NCI-H2107 treated with DMSO at 0.1 percent for 48 hours (cell line): ENCODE measurements at regions not wholly inside any gene's neighbourhood (a gene's known extent, or its start where the extent isn't known, plus 50 kb on each side); places are given as distances from the start of the nearest gene placed in this dataset.

Experiments
- DNase-seq: peaks from one replicate; lab custom pipeline; 2025; ENCODE audit not compliant: unreplicated experiment; lab: John Stamatoyannopoulos, UW

DNA sequence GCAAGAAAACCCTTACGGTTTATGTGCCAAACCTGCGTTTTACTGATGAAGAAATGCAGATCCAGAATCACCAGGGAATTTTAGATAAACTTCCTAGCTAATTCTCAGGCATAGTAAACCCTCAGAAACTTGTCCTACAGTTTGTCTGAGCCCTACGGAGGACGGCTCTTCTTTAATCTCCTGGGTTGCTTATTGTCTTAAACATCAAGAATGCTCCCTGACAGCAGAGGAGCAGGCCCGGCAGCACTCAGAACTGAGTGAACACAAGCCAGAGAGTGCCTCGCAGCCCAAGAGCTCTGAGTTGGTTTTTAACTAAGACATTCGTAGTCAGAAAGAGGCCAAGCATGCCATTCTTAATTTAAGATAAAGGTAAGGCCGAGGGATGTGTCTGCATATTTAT, 114.7 kb upstream of the ERCC6L2 start:
- no peak for DNase-seq

- DNase-seq: no peak
These were observed 118.1 kb upstream of the ERCC6L2 start for GRCh38 chr9:95757439-95757838.

DNA sequence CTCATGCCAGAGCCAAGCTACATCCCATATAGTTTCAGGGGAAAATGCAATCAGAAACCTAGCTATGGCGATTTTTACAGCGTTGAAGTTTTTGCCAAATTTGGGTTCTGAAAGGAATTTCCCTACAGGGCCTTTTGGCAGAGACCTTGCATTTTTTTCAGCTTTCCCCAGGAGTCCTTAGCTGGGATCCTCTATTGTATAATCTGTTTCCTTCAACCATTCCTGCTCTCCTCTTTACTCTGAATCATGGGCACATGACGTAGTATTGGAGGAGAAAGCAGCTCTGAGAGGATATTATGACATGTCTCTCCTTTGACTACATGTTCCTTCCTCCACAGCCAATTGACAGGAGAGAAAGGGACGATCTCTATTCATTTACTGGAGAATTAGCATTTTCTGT, 118.5 kb upstream of the ERCC6L2 start:
- DNase-seq: no peak

DNA sequence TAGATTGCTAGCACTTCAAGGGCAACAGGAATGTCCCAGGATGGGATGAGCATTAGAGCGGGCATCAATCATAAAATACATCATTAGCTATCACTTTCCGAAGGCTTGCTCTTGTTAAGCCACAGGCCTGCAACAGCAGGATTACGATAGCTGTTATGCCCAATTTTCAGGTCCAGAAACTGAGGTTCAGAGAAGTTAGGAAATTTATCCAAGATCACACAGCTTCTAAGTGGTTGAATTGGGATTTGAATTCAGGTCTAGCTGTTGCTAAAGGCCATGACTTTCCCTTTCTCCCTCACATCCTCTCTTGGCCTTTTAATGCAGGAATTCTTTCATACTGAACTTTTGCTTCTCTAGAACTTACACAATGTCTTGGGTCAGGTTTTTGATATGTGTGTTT, 119.4 kb upstream of the ERCC6L2 start:
- no peak for DNase-seq

GRCh38 chr9:95755421-95755730, 120.1 kb upstream of the ERCC6L2 start:
- DNase-seq: no peak

DNA sequence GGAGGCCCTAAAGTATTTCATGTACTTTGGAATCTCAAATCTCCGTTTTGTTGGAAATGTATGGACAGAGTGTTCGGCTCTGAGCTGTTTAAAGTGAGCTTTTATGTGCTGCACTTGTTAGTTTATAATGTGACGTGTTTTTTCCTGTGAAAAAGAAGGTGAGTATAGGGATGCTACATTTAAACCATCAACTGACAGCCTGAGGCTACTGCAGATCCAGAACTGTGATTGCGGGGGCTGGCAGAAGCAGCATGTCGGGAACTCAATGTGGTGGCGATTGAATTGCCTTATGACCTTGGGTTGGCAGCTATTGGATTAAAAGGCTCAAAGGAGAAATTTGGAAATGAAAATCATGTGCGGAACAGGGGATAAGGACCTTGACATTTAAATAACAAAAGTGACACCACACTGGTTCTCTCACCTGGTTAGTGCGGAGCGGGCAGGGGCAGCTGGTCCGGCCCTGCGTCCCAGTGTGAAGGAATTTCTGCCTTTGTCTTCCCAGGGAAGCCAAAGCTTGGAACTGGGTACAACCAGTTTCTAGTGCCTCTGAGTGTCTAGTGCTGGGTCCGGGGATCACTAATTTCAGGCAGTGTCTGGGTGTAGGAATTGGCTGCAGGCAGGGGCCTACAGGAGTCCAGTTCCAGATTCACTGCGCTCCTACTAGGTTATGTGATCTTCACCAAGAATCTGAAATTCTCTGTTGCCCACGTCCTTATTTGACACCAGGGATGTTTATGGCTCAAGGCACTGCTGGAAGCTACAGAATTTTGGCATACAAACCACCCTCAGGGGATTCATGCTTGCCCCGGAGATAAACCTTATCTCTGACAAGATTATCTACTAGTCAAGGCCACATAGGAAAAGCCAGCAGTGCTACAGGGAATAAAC, 120.7 kb upstream of the ERCC6L2 start:
- no peak for DNase-seq

DNA sequence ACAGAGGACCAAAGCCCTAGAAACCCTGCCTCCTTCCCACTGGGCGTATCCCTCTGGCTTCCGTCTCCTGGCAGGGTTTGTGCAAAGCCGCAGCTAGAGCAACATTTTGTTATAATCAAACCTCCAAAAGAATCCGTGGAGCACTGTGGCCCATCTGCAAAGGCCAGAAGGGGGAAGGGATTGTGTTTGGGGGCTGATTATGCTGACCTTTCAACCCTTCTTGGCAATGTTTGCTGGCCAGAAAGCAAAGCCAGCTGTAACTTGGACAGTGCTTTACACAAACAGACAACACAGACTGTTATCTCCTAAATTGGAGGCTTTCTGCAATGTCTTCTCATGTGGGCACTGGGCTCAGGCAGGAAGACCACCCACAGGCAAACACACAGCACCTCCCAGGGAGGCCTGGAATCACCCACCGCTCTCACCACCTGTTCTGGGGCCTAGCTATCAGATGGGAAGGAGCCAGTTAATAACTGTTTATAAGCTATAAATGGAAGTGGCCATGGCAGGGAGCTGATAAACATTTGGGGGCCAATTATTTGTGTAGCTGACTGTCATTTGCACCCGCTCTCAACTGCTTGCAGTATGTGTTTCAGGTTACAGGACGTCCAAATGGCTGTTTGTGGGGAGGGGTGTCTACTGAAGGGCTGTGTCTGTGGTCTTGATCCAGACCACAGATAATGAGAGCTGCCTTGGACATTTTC, 121.6 kb upstream of the ERCC6L2 start:
- DNase-seq: no peak

GRCh38 chr9:95752129-95752731, 123.3 kb upstream of the ERCC6L2 start:
- no peak for DNase-seq

- DNase-seq: no peak
These were observed 124.0 kb upstream of the ERCC6L2 start for GRCh38 chr9:95751520-95751790.

- no peak for DNase-seq
These were observed 124.6 kb upstream of the ERCC6L2 start for GRCh38 chr9:95750725-95751519.

DNA sequence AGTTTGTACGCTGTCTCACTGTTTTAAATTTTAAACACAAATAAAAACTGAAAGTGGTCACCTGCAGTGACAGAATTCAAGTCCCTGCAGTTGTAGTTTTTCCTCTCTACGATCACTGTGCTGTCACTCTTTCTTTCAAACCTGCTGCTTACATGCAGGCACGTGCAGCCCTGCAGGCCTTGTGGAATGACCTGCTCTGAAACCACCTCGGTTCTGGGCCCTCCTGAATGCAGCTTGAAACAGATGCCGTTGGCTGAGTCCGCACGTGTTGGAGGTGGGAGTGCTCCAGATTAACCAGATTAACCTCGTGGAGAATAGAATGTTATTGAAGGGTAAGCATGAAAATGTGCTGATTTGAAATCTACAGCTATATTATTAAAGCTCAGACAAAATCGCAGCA, 126.0 kb upstream of the ERCC6L2 start:
- no peak for DNase-seq

DNA sequence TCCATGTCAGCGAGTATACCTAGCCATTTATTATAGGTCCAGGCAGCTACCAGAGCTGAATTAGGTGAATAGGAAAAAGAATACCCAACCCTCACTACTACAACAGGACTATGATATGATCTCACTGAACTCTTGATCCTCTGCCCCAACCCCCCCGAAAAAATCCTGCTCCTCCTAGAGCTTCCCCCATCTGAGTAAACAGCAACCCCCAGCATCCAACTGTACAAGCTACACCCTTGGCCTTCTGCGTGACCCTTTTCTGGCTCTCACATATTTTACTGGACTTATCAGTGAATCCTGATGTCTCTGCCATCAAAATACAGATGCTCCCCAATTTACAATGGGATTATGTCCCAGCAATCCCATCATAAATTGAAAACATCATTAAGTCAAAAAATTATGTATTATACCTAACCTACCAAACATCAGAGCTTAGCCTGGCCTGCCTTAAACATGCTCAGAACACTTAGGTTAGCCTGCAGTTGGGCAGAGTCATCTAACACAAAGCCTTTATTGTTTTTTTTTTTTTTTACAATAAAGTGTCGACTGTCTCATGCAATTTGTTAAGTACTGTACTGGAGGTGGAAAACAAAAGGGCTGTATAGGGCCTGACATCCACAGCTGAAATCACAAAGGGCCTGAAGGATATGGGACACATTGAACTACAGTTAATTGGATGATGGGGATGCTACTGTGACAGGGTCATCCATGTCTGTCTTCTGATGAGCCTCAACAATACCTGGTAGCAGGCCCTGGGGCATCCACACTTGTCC, 128.9 kb upstream of the ERCC6L2 start:
- no peak for DNase-seq

- DNase-seq: no peak
These were observed 132.7 kb upstream of the ERCC6L2 start for GRCh38 chr9:95742821-95743220.

- no peak for DNase-seq
These were observed 133.9 kb upstream of the ERCC6L2 start for GRCh38 chr9:95741631-95742030.

DNA sequence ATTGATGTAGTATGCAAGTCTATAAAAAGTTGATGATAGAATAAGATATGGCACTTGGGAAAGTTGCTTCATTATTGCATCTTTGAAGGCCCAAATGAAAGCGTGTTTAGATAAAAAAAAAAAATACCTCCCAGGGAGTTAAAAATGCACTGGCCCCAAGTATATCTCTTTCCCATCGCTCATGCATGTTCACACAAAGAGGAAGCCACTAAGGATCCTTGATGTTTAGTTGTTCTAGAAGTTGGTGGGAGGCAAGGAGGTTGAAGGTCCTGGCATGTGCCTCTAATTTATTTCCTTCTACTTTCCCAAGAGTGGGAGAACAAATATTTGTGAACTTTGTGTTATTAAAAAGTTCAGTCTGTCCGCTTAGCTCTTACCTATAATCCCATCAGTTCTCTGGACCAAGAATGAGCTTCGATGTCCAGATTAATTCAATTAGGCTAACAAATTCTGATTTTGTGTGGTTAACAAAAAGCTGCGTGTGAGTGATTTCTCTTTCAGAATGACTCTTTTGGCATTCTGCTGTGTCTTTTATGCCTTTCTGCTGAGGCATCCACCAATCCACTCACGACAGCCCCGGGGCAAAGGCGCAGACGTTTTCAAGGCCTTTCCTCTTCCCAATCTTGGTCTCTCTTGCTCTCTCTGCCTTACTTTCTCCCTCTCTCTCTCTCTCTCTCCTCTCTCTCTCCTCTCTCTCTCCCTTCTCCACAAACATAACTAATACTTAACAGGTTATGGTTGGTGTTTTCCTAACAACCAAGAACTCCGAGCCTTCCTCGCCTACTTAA, 135.1 kb upstream of the ERCC6L2 start:
- no peak for DNase-seq

GRCh38 chr9:95738438-95738837, 137.1 kb upstream of the ERCC6L2 start:
- no peak for DNase-seq

DNA sequence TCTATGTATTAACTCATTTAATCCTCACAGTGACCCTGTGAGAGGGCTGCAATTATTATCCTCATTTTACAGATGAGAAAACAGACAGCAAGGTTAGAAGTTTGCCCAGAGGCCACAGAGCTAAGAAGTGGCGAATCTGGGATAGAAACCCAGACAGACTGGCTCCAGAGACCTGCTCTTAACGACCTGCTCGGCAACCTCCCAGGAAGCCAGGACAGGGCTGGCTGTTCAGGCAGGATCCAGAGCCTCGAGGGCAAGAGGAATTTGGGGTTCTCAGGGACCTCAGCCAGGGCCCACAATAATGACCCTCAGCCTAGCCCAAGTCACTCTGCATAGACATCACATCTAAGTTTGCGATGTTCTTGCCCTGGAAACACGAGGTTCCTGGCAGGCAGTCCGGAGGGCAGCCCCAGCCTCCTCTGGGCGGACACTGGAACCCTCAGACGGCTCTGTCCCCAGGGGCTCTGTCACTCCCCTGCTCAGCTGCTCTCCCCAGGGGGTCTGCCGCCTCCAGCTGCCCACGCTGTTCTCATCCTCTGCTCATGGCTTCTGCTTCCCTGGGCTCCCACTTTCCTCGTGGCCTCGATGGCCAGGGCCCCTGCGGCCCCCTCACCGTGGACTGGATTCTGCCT, 138.5 kb upstream of the ERCC6L2 start:
- no peak for DNase-seq

DNA sequence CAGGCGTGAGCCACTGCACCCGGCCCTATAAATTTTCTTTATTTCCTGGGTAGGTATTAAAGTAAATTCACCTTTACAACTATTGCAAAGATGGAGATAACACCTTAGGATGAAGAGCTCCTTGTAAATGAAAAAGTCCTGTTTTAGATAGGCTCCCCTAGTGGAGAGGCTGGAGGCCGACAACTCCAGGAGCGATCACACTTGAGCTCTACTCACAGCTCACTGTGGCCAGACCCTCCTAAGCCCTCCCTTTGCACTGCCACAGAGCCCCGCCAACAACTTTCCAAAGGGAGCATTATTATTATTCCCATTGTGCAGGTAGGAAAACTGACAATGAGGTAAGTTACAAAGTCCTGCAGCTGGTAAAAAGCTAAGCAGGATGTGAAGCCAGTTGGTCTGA, 139.1 kb upstream of the ERCC6L2 start:
- no peak for DNase-seq

DNA sequence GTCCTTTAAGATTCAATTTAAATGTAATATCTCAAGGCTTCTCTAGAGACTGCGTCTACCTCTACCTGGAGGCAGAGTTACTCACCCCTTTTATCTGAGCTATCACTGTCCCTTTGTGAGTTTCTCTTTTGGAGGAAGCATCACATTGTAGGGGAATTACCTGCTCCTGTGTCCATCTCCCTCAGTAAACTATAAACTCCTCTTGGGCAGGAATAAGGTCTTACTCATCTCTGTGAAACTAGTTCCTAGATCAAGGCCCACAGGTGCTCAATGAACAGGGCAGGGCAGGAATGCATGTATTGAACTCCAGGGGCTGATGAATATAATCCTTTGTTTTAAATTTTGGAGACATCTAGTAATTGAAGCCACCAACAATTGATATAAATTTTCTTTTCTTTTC, 139.8 kb upstream of the ERCC6L2 start:
- DNase-seq: no peak
